HG03460 (cell line): ENCODE measurements at regions not wholly inside any gene's neighbourhood (a gene's known extent, or its start where the extent isn't known, plus 50 kb on each side); places are given as distances from the start of the nearest gene placed in this dataset.
"Not testable (repeated sequence)": the region's sequence is repeated elsewhere in the genome, so short reads cannot be mapped to it uniquely, and the experiment has no call there.

Source experiments
- ATAC-seq: cut with Tn5 transposase; IDR thresholded peaks from one replicate; pipeline ENCODE4 v1.9.1; 2021; ENCODE audit not compliant: unreplicated experiment

DNA sequence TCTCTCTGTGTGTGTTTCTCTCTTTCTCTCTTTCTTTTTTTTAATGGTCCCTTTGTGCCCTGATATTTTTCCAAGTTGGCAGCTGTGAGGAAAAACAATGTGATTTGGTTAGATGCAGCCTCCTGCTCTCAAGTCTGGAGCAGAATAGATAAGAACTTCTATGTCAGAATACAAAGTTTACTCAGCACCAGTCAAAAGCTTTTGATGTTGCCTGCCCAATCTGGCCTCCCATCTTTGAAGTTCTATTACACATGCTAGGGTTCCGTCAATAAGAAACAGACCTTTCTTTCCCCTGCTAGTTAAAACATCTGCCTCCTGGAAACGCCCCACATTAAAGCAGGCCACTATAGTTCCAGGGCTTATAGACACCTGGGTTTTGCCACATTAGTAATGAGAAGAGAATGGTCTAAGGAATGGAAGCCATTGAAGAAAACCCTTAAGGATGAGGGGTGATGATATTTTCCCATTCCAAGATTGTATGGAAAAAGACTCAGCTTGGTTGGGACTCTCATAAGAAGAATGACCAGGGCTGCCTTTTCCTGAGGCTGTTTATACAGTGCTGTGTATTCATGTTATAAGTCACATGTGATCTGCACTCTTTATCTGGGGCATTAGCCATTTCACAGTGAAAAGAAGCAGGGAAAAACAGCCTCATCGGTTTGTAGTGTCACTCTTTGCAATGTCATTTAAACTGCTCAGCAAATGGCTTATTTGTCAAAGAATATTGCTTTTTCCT is 414.7 kb upstream of the PROX1 start:
- no peak for ATAC-seq

DNA sequence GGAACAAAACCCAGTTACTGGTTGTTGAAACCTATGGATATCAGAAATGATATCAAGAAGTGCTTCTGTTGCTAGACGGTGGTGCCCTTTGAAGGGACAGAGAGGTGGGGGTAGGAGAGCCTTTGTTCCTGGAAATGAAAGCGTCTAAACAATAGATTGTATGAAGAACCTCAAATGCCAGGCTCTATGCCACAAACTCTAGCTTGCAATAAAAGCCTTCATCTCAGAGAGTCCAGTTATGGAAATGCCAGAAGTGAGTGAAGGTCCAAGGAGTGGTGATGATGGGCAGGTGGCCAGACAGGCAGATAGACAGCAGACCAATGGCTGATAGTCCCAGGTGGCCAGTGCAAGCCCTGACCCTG is 414.1 kb upstream of the PROX1 start:
- ATAC-seq, result no peak

DNA sequence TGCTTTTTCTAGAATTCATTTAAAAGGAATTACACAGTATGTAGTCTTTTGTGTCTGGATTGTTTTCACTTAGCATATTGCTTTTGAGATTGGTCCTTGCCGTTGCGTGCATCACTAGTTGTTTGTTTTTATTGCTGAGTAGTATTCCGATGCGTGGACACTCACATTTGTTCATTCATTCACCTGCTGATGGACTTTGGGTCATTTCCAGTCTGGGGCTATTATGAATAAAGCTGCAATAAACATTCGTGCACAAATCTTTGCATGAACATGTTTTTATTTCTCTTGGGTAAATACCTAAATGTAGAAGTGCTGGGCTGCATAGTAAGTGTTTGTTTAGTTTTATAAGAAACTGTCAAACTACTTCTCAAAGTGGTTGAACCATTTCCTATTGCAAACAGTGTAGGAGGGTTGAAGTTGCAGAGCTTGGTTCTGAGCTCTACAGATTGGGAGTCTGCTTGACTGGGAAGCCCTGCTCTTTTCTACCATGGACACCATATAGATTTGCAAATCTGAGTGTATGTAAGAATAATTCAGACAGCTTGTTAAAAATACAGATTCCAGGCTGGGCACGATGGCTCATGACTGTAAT is 404.7 kb upstream of the PROX1 start:
- no peak for ATAC-seq

DNA sequence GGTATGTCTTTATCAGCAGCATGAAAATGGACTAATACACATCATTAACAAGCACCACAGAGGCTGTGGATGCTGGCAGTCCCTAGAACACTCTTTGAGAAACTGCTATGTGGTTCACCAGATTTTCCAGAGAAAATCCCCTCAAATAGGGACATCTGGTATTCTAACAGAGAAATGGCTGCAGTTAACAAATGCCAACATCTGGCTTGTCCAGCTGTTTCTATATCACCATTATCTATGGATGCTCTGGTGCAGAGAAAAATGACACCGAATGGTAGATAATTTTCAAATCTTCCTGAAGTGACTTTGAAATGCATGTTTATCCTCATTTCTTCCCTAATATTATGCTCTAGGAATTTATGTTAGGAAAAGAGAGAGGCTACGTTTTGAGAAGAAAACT is 403.5 kb upstream of the PROX1 start:
- ATAC-seq, result no peak

DNA sequence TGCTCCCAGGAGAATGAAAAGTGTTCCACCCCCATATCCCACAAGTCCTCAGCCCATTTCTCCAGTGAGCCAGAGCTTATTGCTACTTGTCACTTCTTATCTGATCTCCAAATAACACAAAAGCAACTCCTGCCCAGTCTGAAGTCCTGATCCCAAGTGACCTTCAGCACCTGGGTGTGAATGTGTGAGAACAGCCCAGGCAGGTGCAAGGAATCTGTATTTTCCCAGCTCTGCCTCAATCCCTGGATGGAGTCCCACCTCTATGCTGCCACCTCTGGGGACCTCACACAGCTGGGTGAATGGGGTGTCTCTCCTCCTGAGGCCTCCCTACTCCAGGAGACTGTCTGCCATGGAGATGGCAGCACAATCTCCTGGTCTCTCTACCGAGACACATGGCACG is 402.4 kb upstream of the PROX1 start:
- no peak for ATAC-seq

DNA sequence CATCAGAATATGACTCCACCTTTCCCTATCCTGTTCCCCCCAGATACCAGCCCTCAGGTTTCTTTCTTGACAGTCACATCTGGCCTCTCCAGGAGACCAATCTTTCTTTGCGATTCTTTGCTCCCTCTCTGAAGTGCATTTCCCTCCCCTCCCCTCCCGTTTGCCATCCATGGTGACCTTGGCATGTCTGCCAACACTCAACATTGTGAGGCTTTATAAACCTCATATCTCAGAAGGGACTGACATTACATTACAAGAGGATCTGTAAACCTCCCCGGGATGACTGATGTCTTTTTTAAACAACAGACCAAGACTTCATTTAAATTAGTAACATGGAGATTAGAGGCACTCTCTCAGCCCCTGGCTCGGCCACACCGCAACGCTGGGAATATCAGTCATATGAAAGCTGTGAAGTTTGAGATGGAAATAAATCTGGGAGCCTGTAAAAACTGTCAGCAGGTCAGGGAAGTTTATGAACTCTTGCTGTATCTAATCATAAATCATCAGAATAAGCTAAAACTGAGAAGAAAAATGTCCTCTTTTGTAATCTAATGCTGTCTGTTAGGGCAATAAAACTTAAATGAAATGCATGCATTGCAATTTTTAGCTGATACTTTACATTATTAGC is 401.7 kb upstream of the PROX1 start:
- ATAC-seq, result no peak

DNA sequence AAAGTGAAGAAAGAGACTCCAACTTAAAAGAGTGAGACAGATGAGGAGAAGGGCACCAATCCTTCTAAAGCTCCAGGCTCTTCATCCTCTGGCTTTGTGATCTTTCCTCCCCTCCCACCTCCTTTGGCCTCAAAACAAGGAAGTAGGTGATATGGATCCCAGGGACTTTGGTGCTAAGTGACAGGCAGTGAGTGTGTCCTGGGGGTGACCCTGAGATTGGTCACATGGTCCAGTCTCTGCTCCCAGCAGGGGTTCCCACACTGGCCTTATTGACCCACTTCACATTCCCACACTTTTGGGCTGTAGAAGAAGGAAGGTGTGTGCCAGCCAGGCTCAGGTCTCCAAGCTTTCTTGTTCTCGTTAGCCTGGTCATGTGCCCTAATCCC is 401.2 kb upstream of the PROX1 start:
- ATAC-seq, result no peak

DNA sequence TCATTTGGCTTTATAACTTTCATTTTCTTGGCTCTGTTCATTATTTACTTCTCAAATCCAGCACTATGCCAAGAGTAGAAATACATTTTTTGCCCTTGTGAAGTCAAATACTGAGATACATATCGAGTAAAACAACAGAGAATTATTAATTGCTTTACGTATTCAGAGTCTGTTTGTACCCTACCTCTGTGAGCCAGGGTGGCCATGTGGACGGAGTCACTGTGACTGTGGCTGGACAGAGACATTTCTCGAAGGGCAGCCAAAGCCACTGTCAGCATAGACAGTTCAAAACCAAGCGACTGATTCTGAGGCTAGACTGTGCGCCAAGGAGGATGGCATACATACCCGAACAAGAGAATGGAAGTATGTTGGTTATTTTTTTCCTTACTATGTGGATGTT is 391.0 kb upstream of the PROX1 start:
- ATAC-seq, result no peak

DNA sequence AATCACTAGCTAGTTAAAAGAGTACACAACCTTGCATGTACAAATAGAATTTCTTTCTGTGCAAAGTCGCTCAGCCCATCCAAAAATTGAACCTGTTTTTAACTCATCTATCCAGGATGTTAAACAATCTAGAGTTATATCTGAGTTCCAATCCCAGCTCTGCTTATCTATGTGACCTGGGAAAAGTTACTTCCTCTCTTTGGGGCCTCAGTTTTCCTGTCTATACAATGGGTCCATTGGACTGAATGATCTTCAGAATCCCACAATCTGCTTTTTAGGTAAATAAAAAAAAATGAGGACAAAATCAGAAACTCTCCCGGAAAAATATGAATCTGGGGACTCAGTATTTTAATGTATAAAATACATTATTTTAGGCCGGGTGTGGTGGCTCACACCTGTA is 389.5 kb upstream of the PROX1 start:
- no peak for ATAC-seq

DNA sequence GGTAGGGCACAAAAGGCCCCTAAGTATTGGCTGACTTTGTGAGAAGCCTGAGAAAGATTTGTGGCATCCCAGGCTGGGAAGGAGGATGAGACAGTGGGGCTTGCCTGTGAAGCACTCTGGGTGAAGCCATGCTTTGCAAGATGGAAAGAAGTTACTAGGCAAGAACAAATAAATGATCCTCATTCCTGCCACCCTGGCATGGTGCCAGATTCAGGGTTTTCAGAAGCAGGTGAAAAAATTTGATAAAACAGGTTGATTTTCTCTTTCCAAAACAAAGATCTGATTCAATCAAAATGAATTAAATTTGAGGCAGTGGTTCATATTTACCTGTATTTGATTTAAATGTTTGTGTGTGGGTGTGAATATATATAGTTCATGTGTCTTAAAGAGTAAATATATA is 386.9 kb upstream of the PROX1 start:
- no peak for ATAC-seq

DNA sequence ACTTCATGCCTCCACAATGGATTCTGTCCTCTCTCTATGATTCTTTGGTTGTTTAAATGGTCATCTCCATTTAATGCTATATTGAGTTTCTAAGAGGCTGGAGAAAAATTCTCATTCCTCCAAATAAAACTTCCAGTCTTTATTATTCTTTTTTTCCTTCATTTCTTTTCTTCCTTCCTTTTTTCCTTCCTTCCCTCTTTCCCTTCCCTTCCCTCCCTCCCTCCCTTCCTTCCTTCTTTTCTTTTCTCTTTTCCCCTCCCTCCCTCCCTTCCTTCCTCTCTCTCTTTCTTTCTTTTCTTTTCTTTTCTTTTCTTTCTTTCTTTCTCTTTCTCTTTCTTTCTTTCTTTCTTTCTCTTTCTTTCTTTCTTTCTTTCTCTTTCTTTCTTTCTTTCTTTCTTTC is 386.1 kb upstream of the PROX1 start:
- ATAC-seq, result not testable (repeated sequence)

DNA sequence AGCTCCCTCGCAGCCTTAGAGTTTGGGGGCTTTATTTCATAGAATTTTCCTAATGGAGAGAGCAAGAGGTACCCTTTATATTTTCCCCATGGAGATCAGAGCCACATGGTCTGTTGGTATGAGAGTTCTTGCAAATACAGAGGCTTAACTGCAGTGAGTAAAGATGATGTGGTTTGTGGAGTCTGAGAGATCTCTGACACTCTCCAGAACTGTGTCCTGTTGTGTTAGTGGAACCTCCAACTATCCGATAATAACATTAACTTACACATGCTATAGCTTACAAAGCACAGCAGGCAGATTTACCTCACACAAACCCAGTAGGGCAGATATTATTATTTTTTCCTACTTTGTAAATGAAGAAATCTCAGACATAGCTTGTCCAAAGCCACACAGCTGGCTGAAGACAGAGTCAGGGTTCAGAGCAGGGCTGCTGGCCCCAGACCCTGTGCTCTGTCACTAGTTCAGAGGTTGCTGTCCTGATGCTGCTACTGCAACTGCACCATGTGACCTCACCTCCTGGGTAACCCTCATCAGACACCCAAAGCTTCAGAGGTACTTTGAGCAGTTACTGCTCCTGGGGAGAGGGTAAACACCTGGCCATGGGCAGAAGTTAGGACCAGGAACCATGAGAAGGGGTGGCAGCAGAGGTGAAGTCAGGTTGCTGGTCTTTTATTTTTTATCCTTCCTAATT is 384.8 kb upstream of the PROX1 start:
- no peak for ATAC-seq

DNA sequence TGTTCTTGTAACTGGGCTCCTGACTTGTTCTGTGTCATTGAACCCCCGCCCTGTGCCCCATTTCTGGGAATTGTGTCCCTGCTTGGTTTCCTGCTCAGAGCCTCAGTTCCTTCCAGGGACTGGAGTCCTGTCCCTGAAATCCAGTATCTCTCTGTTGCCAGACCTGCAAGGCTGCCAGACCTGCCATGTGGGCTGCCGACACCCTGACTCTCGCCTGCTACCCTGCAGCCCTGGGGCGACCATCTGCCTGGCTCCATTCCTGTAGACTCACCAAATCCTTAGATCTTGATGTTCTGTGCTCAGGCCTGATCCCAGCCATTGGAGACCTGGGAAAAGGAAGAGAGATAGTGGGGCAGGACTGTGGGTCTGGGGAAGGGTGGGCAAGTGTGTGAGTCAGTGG is 383.3 kb upstream of the PROX1 start:
- ATAC-seq, result no peak

DNA sequence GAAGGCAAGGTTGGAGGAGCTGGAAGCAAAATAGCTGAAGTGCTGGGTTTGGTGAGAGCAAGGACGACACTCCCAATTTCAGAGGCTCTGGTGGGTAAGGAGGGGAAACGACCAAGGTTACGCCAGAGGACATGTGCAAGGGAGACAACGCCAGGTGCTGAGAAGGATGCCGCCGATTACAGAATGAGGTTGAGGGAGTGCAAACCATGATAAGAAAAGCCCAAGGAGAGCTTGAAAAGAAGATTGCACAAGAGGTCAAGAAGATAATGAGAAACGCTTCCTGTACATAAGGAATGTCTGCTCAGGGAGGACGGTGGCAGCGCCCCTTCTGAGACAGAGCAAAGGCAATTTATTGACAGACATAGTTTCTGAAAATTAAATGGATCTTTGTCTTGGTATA is 382.0 kb upstream of the PROX1 start:
- no peak for ATAC-seq

DNA sequence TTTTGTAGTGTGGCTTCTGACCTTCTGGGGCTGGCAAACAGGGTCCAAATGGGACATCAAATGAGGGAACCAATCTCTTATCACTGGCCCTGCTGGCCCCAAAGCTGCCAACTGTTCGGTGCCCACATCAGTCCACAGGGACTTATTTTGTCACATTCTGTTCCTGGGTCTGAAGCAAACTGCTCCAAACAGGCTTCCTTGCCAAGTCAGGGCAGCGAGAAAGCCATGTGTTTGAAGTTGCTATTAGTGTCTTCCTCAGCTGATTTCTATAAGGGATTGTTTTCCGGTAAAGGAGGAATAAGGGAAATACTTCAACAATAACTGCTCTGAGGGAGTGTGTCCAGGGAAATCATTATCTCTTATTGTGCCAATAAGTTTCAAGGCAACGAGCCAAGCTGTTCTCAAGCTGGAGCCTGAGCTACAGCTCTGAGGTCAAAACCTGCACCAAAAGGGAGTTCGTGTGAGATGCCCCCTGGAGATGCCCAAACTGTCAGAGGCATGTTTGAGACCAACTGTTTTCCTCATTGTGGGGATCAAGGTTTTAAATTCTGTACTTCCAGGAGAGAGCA is 381.4 kb upstream of the PROX1 start:
- ATAC-seq, result no peak

DNA sequence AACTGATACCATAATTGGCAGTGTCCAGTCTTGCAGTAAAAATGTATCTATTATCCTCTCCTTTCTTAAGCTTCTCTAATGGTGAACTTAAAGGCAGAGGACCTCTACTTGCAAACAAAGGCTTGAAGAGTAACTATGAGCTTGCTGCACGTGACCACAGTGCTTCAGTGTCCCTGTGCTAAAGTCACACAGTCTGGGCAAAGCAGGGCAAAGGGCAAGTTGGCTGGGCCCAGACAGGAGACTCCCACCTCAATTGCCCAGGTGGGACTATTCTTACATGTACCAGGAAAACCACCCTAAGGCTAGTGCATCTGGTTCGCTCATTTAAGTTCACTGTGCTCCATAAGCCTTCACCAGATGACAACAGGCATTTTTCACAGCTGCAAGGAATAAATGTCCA is 374.2 kb upstream of the PROX1 start:
- no peak for ATAC-seq

DNA sequence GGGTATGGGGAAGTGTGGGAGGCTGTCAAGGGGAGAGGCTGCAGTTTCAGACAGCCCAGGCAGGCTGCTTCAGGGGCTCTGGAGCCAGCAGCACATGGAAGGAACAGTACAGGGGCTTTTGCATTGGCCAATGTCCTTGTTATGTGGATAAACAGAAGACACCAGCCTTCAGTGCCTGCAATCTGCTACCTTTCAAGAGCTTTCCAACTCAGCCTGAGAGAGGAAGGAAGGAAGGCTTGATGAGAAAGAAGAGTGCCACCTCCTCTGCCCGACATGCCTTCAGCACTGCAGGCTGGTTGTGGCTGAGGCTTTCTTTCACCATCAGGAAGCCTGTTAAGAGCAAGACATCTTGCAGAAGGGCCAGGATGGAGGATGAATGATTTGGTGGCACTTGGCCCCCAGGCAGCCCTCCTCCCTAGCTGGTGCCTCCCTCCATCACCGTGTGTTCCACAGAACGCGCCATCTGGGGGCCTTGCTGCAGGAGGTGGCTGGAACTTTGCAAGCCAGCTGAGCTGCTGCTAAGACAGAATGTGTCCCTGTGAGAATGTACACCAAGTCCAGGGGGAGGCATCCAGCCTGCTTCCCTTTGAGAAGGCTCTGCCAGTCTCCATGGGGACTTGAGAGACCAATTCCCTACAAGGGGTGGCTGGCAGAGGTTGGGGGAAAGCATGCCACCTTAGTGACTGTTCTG is 372.4 kb upstream of the PROX1 start:
- no peak for ATAC-seq

DNA sequence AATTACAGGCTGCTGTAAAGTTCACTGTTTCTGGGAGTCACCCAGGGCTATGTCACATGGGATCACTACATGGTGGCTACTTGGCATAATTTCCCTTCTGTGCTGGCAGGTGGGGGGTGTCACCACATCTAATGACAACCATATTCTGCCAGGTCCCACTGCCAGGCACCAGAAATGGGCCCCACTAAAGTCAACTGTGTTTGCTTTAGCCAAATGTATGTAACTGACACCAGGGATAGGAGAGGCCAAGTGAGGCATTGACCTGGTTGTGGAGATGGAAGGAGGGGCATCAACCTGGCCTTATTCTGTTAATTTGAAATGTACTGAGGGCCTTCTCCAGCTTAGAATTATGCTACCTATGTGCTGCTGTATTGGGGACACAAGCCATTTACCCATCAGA is 370.6 kb upstream of the PROX1 start:
- ATAC-seq, result no peak

DNA sequence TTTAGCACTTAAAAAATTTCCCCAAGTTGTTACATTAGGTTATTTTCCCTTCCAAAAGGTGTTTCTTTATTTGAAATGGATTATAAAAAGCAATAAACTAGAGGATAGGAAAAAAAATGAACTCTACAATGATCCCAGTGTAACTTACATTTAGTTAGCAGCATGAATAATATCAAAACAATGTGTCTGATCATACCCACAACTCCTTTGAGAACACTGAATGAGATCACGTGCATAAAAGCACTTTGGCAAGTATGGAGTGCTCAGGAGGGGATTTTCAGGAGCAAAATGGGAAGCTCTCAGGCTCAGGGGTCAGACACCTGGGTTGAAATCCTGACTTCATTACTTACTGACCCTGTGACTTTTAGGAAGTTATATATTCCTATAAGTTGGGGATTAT is 369.7 kb upstream of the PROX1 start:
- no peak for ATAC-seq

DNA sequence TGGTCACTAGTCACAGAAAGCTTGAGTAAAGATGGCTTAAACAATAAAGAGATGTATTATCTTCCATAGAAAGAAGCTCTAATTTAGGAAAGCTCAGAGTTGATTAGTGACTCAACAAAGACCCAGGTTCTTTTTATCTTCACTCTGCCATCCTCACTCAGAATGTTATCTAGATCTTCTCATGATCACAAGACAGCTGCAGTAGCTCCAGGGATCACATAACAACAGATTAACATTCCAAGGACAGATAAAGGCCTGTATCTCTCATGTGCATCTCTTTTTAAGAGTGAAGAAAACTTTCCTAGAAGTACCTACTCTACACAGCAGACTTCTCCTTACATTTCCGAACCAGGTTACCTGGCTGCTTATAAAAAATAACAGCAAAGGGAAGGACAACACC is 368.7 kb upstream of the PROX1 start:
- ATAC-seq, result no peak

DNA sequence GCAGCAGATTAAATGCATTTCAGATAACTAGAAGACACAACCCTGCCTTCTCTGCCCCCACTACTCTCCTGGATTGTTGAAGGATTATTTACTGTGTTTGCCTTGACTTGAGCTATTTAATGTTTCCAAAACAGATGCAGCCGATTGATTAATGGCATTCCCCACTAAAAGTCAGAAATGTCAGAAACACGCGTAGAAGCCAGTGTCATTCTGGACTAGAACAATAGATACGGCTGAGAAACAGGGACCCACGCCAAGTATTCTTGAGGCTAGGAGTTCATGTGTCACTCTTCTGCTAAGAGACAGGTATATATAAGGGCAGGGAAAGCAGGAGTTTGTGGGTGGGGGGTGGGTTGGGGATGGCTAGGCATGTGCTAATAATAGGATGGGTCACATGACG is 366.7 kb upstream of the PROX1 start:
- no peak for ATAC-seq
